Hepatocyte (in vitro differentiated cells): ENCODE measurements at regions not wholly inside any gene's neighbourhood (a gene's known extent, or its start where the extent isn't known, plus 50 kb on each side); places are given as distances from the start of the nearest gene placed in this dataset.

Experiments used
- DNase-seq: peaks from one replicate; pipeline ENCODE4 v3.0.0-alpha.2; 2016; ENCODE audit warnings: low spot score
- H2AFZ ChIP-seq: fragments of 200-600 bp; sonication (generic); 2 replicates; pipeline ENCODE4 v1.6.0; 2016; ENCODE audit warnings: antibody characterized with exemption, mild to moderate bottlenecking
- H3K27ac ChIP-seq: fragments of 200-600 bp; sonication (generic); 2 replicates; pipeline ENCODE4 v1.5.1; 2016; ENCODE audit warnings: mild to moderate bottlenecking
- H3K27me3 ChIP-seq: fragments of 200-600 bp; sonication (generic); 2 replicates; pipeline ENCODE4 v1.6.1; 2016
- H3K36me3 ChIP-seq: fragments of 200-600 bp; sonication (generic); replicated peaks from 2 replicates; pipeline ENCODE4 v1.5.1; 2016; ENCODE audit warnings: low read depth; ENCODE audit not compliant: insufficient read depth
- H3K4me1 ChIP-seq: fragments of 200-600 bp; sonication (generic); 2 replicates; pipeline ENCODE4 v1.5.1; 2016; ENCODE audit warnings: mild to moderate bottlenecking, moderate library complexity; ENCODE audit not compliant: insufficient read depth
- H3K4me2 ChIP-seq: fragments of 200-600 bp; sonication (generic); 2 replicates; pipeline ENCODE4 v1.6.0; 2016
- H3K4me3 ChIP-seq: fragments of 200-600 bp; sonication (generic); 2 replicates; pipeline ENCODE4 v1.5.1; 2016; ENCODE audit warnings: mild to moderate bottlenecking
- H3K79me2 ChIP-seq: fragments of 200-600 bp; sonication (generic); 2 replicates; pipeline ENCODE4 v1.6.0; 2017; ENCODE audit warnings: mild to moderate bottlenecking
- H3K9me2 ChIP-seq: fragments of 200-600 bp; sonication (generic); replicated peaks from 2 replicates; pipeline ENCODE4 v1.6.0; 2017; ENCODE audit warnings: mild to moderate bottlenecking; ENCODE audit not compliant: insufficient read depth
- H3K9me3 ChIP-seq: fragments of 200-600 bp; sonication (generic); 2 replicates; pipeline ENCODE4 v1.5.1; 2016; ENCODE audit warnings: low read depth, mild to moderate bottlenecking
- H4K20me1 ChIP-seq: fragments of 200-600 bp; sonication (generic); 2 replicates; pipeline ENCODE4 v1.6.0; 2016; ENCODE audit warnings: mild to moderate bottlenecking; ENCODE audit not compliant: insufficient read depth, poor library complexity, severe bottlenecking
- EZH2 ChIP-seq: fragments of 200-600 bp; sonication (generic); IDR thresholded peaks from 2 replicates; pipeline ENCODE4 v1.6.1; 2016; ENCODE audit warnings: antibody characterized with exemption, mild to moderate bottlenecking, borderline replicate concordance
- EZH2phosphoT487 ChIP-seq: fragments of 200-600 bp; sonication (generic); IDR thresholded peaks from one replicate; pipeline ENCODE4 v1.6.1; 2018; ENCODE audit warnings: antibody characterized with exemption, mild to moderate bottlenecking, low read depth, moderate library complexity; ENCODE audit not compliant: unreplicated experiment, severe bottlenecking
- WGBS: methylation state at CpG from one replicate; pipeline ENCODE4 v1.1.6; 2016; ENCODE audit warnings: low lambda C conversion rate; ENCODE audit errors: missing lambda C conversion rate; 5-methylcytosine and 5-hydroxymethylcytosine counted together
- TF ChIP-seq, protein P1 (sequence below): fragments of 200-600 bp; sonication (generic); IDR thresholded peaks from 2 replicates; pipeline ENCODE4 v1.5.1; 2016; ENCODE audit warnings: antibody characterized with exemption, mild to moderate bottlenecking; ENCODE audit not compliant: poor library complexity

GRCh38 chr4:16416601-16417000 lies 190.3 kb upstream of the TAPT1 start:
- Histone ChIP-seq H3K9me2 (no peaks in the 10 kb centered on the region), H4K20me1 (no peaks in the 10 kb centered on the region), H3K4me3 (no peak overlapping the region), H3K4me2 (no peak overlapping the region), H3K4me1 (no peaks in the 10 kb centered on the region), H3K27me3 (no peaks in the 10 kb centered on the region), H3K79me2 (no peaks in the 10 kb centered on the region), H3K9me3 (no peaks in the 10 kb centered on the region), H3K27ac (no peak overlapping the region), H3K36me3 (no peaks in the 10 kb centered on the region), H2AFZ (no peak overlapping the region)
- no peak for DNase-seq
- TF ChIP-seq EZH2 (no peak), EZH2phosphoT487 (no peak)
- TF ChIP-seq, protein P1, sequence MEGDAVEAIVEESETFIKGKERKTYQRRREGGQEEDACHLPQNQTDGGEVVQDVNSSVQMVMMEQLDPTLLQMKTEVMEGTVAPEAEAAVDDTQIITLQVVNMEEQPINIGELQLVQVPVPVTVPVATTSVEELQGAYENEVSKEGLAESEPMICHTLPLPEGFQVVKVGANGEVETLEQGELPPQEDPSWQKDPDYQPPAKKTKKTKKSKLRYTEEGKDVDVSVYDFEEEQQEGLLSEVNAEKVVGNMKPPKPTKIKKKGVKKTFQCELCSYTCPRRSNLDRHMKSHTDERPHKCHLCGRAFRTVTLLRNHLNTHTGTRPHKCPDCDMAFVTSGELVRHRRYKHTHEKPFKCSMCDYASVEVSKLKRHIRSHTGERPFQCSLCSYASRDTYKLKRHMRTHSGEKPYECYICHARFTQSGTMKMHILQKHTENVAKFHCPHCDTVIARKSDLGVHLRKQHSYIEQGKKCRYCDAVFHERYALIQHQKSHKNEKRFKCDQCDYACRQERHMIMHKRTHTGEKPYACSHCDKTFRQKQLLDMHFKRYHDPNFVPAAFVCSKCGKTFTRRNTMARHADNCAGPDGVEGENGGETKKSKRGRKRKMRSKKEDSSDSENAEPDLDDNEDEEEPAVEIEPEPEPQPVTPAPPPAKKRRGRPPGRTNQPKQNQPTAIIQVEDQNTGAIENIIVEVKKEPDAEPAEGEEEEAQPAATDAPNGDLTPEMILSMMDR: no peak

DNA sequence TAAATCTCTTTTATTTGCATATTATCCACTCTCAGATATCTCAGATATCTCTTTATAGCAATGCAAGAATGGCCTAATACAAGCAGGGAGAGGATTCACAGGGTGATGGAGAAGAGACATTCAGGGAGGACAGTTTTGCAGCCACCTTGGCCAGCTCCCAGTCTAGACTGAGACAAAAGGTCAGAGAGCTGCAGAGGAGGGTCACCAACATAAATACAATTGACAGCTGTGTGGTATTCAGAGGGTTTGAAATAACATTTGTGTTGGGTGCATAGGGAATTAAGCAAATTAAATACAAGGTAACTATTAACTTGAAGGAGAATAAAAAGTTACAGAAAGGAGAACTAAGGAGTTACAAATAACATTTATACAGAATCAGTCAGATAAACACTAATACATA lies 189.5 kb upstream of the TAPT1 start:
- H3K9me2 ChIP-seq: no peaks in the 10 kb centered on the region
- H2AFZ ChIP-seq: no peak overlapping the region
- no peaks in the 10 kb centered on the region for H3K9me3 ChIP-seq
- H3K4me3 ChIP-seq: no peak overlapping the region
- no peaks in the 10 kb centered on the region for H3K79me2 ChIP-seq
- no peaks in the 10 kb centered on the region for H3K27me3 ChIP-seq
- H3K4me2 ChIP-seq: no peak overlapping the region
- no peak for DNase-seq
- no peaks in the 10 kb centered on the region for H3K4me1 ChIP-seq
- TF ChIP-seq, protein P1: no peak
- no peak overlapping the region for H3K27ac ChIP-seq
- no peaks in the 10 kb centered on the region for H3K36me3 ChIP-seq
- no peaks in the 10 kb centered on the region for H4K20me1 ChIP-seq

GRCh38 chr4:16413814-16414555 lies 187.7 kb upstream of the TAPT1 start:
- Histone ChIP-seq H3K27ac (no peak overlapping the region), H3K4me1 (no peaks in the 10 kb centered on the region), H3K79me2 (no peaks in the 10 kb centered on the region), H3K27me3 (no peaks in the 10 kb centered on the region), H4K20me1 (no peaks in the 10 kb centered on the region), H3K9me2 (no peaks in the 10 kb centered on the region), H3K36me3 (no peaks in the 10 kb centered on the region), H3K4me2 (peak overlapping the region; percentile 34), H2AFZ (no peak overlapping the region), H3K4me3 (no peak overlapping the region), H3K9me3 (no peaks in the 10 kb centered on the region)
- no peak for DNase-seq
- TF ChIP-seq EZH2: no peak
- TF ChIP-seq, protein P1: no peak
- TF ChIP-seq EZH2phosphoT487: no peak
- WGBS: 70% methylated on average over 10 of the region's 10 CpGs
